HL-60 (cell line): ENCODE measurements at regions not wholly inside any gene's neighbourhood (a gene's known extent, or its start where the extent isn't known, plus 50 kb on each side); places are given as distances from the start of the nearest gene placed in this dataset.

Experiments used
- POLR2AphosphoS5 ChIP-seq: IDR thresholded peaks from 2 replicates; pipeline ENCODE4 v1.6.1; 2012; ENCODE audit warnings: low read depth
- REST ChIP-seq: IDR thresholded peaks from 2 replicates; pipeline ENCODE4 v1.6.1; 2012; ENCODE audit warnings: low read depth; ENCODE audit not compliant: insufficient replicate concordance
- SPI1 ChIP-seq: IDR thresholded peaks from 2 replicates; pipeline ENCODE4 v1.6.1; 2012; ENCODE audit warnings: low read depth, mild to moderate bottlenecking, borderline replicate concordance
- TF ChIP-seq, protein P1 (sequence below): IDR thresholded peaks from one replicate; pipeline ENCODE4 v1.5.1; 2011; ENCODE audit warnings: low read length, control low read depth, inconsistent platforms; ENCODE audit not compliant: insufficient read depth

DNA sequence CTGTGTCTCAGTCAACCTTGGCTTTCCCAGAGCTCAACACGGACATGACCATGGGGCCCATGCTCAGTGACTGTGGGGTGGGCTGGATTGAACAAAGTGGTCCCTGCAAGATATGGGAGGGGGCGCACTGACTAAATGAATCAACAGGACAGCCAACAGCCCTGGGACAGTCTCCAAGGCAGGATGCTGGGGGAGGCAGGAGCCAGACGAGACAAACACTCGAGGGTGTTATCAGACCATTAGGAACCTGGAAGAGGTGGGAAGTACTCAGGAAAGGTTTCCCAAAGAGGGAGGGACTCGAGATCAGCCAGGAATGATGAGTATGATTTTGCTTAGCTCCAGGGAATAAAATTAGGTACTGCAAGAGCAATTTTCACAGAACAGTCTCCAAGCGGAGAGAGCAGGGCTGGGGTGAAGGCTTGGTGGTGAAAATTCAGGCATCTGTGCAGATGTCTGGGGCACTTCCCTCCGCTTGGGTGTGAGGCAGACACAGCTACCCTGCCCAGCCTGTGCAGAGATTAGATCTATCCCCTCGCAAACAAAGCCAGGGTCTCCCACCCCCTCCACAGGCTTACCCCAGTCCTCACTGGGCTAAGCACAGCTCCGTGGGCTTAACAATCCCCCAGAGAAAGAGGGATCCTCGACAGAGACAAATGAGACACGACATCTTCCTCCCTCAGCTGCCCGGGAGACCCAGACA lies 261.1 kb upstream of the ZMIZ1 start:
- TF ChIP-seq POLR2AphosphoS5 (no peak), REST (no peak), SPI1 (no peak)
- TF ChIP-seq, protein P1, sequence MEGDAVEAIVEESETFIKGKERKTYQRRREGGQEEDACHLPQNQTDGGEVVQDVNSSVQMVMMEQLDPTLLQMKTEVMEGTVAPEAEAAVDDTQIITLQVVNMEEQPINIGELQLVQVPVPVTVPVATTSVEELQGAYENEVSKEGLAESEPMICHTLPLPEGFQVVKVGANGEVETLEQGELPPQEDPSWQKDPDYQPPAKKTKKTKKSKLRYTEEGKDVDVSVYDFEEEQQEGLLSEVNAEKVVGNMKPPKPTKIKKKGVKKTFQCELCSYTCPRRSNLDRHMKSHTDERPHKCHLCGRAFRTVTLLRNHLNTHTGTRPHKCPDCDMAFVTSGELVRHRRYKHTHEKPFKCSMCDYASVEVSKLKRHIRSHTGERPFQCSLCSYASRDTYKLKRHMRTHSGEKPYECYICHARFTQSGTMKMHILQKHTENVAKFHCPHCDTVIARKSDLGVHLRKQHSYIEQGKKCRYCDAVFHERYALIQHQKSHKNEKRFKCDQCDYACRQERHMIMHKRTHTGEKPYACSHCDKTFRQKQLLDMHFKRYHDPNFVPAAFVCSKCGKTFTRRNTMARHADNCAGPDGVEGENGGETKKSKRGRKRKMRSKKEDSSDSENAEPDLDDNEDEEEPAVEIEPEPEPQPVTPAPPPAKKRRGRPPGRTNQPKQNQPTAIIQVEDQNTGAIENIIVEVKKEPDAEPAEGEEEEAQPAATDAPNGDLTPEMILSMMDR, result no peak
